ENCODE measurements at regions not wholly inside any gene's neighbourhood (a gene's known extent, or its start where the extent isn't known, plus 50 kb on each side); places are given as distances from the start of the nearest gene placed in this dataset.

GRCh38 chr2:14577843-14578242 lies 54.7 kb upstream of the LRATD1 start:
- TF ChIP-seq, protein P1, sequence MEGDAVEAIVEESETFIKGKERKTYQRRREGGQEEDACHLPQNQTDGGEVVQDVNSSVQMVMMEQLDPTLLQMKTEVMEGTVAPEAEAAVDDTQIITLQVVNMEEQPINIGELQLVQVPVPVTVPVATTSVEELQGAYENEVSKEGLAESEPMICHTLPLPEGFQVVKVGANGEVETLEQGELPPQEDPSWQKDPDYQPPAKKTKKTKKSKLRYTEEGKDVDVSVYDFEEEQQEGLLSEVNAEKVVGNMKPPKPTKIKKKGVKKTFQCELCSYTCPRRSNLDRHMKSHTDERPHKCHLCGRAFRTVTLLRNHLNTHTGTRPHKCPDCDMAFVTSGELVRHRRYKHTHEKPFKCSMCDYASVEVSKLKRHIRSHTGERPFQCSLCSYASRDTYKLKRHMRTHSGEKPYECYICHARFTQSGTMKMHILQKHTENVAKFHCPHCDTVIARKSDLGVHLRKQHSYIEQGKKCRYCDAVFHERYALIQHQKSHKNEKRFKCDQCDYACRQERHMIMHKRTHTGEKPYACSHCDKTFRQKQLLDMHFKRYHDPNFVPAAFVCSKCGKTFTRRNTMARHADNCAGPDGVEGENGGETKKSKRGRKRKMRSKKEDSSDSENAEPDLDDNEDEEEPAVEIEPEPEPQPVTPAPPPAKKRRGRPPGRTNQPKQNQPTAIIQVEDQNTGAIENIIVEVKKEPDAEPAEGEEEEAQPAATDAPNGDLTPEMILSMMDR (IDR thresholded peaks at IDR 0.05), result no peak
- TF ChIP-seq POLR2A (IDR thresholded peaks at IDR 0.05), result no peak

All from testis (tissue), 2 donors.